ENCODE measurements at regions not wholly inside any gene's neighbourhood (a gene's known extent, or its start where the extent isn't known, plus 50 kb on each side); places are given as distances from the start of the nearest gene placed in this dataset.
"Not testable (repeated sequence)": the region's sequence is repeated elsewhere in the genome, so short reads cannot be mapped to it uniquely, and the experiment has no call there.

DNA sequence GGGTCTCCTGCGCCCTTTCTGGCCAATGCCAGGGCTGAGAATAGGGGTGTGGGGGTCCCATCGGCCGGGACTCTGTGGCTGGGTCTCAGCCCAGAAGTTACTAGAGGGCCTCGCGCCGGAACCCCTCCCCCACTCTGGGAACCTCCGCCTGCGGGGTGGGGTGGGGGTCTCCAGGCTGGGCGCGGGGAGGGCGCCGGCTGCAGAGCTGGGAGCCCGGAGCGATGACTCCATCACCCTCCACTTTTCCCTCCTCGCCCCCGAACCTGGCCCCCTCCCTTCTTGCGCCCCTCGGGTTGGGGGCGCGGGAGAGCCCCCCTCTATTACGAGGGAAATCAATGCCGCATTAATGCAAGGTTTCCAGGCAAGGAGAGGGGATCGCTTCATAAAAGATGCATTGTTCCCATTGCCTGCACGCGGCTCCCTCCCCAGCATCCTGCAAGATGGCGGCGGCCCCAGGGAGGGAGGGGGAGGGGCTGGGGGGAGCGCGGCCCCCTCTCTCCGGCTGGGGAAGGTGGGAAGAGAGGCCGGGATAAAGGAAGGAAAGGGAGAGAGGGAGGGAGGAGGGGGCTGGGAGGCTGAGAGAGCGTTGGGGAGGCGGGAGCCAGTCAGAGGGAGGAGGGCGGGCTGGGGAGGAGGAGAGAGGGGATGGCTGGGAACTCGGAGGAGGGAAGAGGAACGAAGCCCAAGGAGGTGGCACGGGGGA is 156.7 kb downstream of the CRLF3 start:
- ATAC-seq; CTCF ChIA-PET; H3K9ac ChIP-seq (ENCODE audit: low read length); H2AFZ ChIP-seq (ENCODE audit: low read depth, low read length, poor library complexity, severe bottlenecking); H4K20me1 ChIP-seq (ENCODE audit: insufficient read depth); RAD21 ChIA-PET (ENCODE audit: low non-redundant PET in 1 of 2, low total read pairs in 2 of 2, uncharacterized antibody in 2 of 2, unreplicated experiment in 2 of 2); BruUV-seq (replicated peaks); DNase-seq (ENCODE audit: low read depth, low spot score); H3K9me2 ChIP-seq (ENCODE audit: insufficient read depth); H3K36me3 ChIP-seq (ENCODE audit: control insufficient read depth in 1 of 2, insufficient read depth in 2 of 2, low read length in 2 of 2); H3K9me3 ChIP-seq (ENCODE audit: control insufficient read depth in 1 of 2, insufficient read depth in 1 of 2, low read depth in 1 of 2, low read length in 2 of 2); intact Hi-C loops (cut with micrococcal nuclease); H3K79me2 ChIP-seq (ENCODE audit: insufficient read depth, low read length); H3K4me3 ChIP-seq (replicated peaks in 1 of 2; ENCODE audit: low read depth in 1 of 2, low read length in 2 of 2); H3K27ac ChIP-seq (ENCODE audit: low read depth, low read length); H3K27me3 ChIP-seq (ENCODE audit: insufficient read depth, low read length); POLR2A ChIA-PET; H3K4me1 ChIP-seq (ENCODE audit: control insufficient read depth in 1 of 2, insufficient read depth in 2 of 2, low read length in 2 of 2); H3K4me2 ChIP-seq (ENCODE audit: low read length): not testable (repeated sequence)

DNA sequence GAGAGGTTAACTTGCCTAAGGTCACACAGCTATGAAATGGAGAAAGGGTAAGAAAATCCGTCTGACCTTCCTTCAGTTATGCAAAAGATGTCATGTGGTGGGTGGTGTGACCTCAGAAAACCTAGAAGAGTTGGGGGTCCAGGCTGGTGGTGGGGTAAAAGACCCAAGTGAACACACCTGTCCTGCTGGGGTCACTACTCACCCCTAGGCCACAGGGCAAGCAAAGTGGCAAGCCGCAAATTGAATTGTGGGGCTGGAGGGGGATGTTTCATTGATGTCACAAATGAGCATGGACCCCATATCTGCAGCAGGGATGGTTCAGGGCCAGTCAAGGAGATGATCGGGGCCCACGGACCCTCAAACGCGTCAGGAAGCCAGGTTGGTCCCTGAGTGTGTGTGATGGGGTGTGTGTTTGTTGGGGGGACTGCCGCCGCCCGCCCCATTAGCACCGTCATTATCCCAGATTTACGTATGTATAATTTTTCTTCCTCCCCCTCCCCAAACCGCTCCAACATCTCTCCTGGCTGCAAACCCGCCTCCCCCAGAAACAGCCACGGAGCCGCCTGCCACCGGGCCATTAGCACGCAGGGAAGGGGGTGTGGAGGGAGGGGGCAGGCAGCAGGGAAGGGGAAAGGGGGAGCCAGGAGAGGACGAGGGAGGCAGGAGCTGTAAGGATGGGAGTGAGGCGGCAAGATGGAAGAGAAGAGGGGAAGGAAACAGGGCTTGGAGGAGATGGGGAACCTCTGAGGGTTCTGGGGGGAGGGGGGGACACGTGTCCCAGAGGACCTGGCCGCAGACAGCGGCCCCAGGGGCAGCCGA is 157.4 kb downstream of the CRLF3 start:
- H3K9ac ChIP-seq (ENCODE audit: low read length); RAD21 ChIA-PET (ENCODE audit: low non-redundant PET in 1 of 2, low total read pairs in 2 of 2, uncharacterized antibody in 2 of 2, unreplicated experiment in 2 of 2); POLR2A ChIA-PET: not testable (repeated sequence)

DNA sequence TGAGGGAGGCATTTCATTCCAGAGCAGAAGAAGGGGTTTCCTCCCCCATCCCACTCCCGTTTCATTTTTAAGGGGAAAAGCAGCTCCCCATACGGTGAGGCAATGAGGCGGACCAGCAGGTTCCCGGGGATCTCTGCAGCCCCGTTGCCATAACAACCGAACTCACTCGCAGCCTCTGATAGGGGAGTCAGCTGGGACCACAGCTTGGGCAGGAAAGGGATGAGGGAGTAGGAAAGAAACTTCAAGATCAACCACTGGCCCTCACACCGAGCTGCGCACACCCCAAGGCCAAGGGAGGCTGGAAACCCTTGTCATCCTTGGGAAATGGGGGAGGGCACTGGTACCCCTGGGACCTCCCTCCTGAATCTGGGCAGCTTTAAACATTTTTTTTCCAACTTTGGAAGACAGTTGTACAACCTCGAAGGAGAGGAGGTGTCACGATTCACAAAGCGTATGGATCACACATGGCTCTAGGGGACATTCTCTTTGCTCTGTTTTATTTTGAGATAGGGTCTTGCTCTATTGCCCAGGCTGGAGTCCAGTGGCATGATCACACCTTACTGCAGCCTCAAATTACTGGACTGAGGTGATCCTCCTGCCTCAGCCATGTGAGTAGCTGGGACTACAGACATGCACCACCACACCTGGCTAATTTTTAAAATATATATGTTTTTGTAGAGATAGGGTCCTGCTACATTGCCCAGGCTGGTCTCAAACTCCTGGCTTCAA is 160.6 kb downstream of the CRLF3 start:
- H3K27ac ChIP-seq (ENCODE audit: low read depth, low read length); BruUV-seq (replicated peaks); DNase-seq (ENCODE audit: low read depth, low spot score); H3K4me1 ChIP-seq (ENCODE audit: control insufficient read depth in 1 of 2, insufficient read depth in 2 of 2, low read length in 2 of 2); H3K4me3 ChIP-seq (replicated peaks in 1 of 2; ENCODE audit: low read depth in 1 of 2, low read length in 2 of 2); H3K9me2 ChIP-seq (ENCODE audit: insufficient read depth); H3K9ac ChIP-seq (ENCODE audit: low read length); intact Hi-C loops (cut with micrococcal nuclease); H4K20me1 ChIP-seq (ENCODE audit: insufficient read depth); CTCF ChIA-PET; RAD21 ChIA-PET (ENCODE audit: low non-redundant PET in 1 of 2, low total read pairs in 2 of 2, uncharacterized antibody in 2 of 2, unreplicated experiment in 2 of 2); H3K27me3 ChIP-seq (ENCODE audit: insufficient read depth, low read length); ATAC-seq; H3K4me2 ChIP-seq (ENCODE audit: low read length); H3K79me2 ChIP-seq (ENCODE audit: insufficient read depth, low read length); POLR2A ChIA-PET; H2AFZ ChIP-seq (ENCODE audit: low read depth, low read length, poor library complexity, severe bottlenecking); H3K9me3 ChIP-seq (ENCODE audit: control insufficient read depth in 1 of 2, insufficient read depth in 1 of 2, low read depth in 1 of 2, low read length in 2 of 2); H3K36me3 ChIP-seq (ENCODE audit: control insufficient read depth in 1 of 2, insufficient read depth in 2 of 2, low read length in 2 of 2): not testable (repeated sequence)

More for the DNA sequence above, 157.4 kb downstream of the CRLF3 start:
- H3K27ac ChIP-seq (ENCODE audit: low read depth, low read length); H3K4me3 ChIP-seq (replicated peaks in 1 of 2; ENCODE audit: low read depth in 1 of 2, low read length in 2 of 2); H4K20me1 ChIP-seq (ENCODE audit: insufficient read depth); ATAC-seq; H3K9me2 ChIP-seq (ENCODE audit: insufficient read depth); H3K27me3 ChIP-seq (ENCODE audit: insufficient read depth, low read length); H3K36me3 ChIP-seq (ENCODE audit: control insufficient read depth in 1 of 2, insufficient read depth in 2 of 2, low read length in 2 of 2); H3K4me2 ChIP-seq (ENCODE audit: low read length); H3K79me2 ChIP-seq (ENCODE audit: insufficient read depth, low read length); H2AFZ ChIP-seq (ENCODE audit: low read depth, low read length, poor library complexity, severe bottlenecking); intact Hi-C loops (cut with micrococcal nuclease); BruUV-seq (replicated peaks); H3K9me3 ChIP-seq (ENCODE audit: control insufficient read depth in 1 of 2, insufficient read depth in 1 of 2, low read depth in 1 of 2, low read length in 2 of 2); CTCF ChIA-PET; DNase-seq (ENCODE audit: low read depth, low spot score); H3K4me1 ChIP-seq (ENCODE audit: control insufficient read depth in 1 of 2, insufficient read depth in 2 of 2, low read length in 2 of 2): not testable (repeated sequence)

DNA sequence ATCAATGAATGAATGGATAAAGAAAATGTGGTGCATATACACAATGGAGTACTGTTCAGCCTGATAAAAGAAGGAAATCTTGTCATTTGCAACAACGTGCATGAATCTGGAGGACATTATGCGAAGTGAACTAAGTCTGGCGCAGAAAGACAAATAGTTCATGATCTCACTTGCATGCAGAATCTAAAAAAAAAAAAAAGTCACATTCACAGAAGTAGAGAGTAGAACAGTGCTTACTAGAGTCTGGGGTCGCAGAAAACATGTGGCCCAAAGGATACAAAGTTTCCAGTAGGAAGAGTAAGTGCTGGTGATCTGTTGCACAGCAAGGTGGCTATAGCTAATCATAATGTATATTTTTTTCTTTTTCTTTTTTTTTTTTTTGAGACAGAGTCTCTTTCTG is 167.3 kb downstream of the CRLF3 start:
- intact Hi-C loops (cut with micrococcal nuclease); H3K79me2 ChIP-seq (ENCODE audit: insufficient read depth, low read length); H3K9me2 ChIP-seq (ENCODE audit: insufficient read depth); H3K9ac ChIP-seq (ENCODE audit: low read length); H3K4me2 ChIP-seq (ENCODE audit: low read length); H3K36me3 ChIP-seq (ENCODE audit: control insufficient read depth in 1 of 2, insufficient read depth in 2 of 2, low read length in 2 of 2); H3K4me3 ChIP-seq (replicated peaks in 1 of 2; ENCODE audit: low read depth in 1 of 2, low read length in 2 of 2); H3K27me3 ChIP-seq (ENCODE audit: insufficient read depth, low read length); H3K27ac ChIP-seq (ENCODE audit: low read depth, low read length); RAD21 ChIA-PET (ENCODE audit: low non-redundant PET in 1 of 2, low total read pairs in 2 of 2, uncharacterized antibody in 2 of 2, unreplicated experiment in 2 of 2); H4K20me1 ChIP-seq (ENCODE audit: insufficient read depth); CTCF ChIA-PET; BruUV-seq (replicated peaks); H3K4me1 ChIP-seq (ENCODE audit: control insufficient read depth in 1 of 2, insufficient read depth in 2 of 2, low read length in 2 of 2); DNase-seq (ENCODE audit: low read depth, low spot score); POLR2A ChIA-PET; ATAC-seq; H2AFZ ChIP-seq (ENCODE audit: low read depth, low read length, poor library complexity, severe bottlenecking); H3K9me3 ChIP-seq (ENCODE audit: control insufficient read depth in 1 of 2, insufficient read depth in 1 of 2, low read depth in 1 of 2, low read length in 2 of 2): not testable (repeated sequence)

All from HCT116 (cell line).